GM12864 (cell line): ENCODE measurements at regions not wholly inside any gene's neighbourhood (a gene's known extent, or its start where the extent isn't known, plus 50 kb on each side); places are given as distances from the start of the nearest gene placed in this dataset.

Experiments
- DNase-seq: peaks from one replicate; pipeline ENCODE4 v3.0.0-alpha.2; 2011; ENCODE audit warnings: low read depth
- H3K4me3 ChIP-seq: 2 replicates; pipeline ENCODE4 v1.5.1; 2011; ENCODE audit warnings: mild to moderate bottlenecking, low read depth, low read length, control low read depth
- CTCF ChIP-seq: IDR thresholded peaks from 2 replicates; pipeline ENCODE4 v1.5.1; 2011; ENCODE audit warnings: low read depth, mild to moderate bottlenecking, moderate library complexity, low read length, control low read depth, inconsistent platforms; ENCODE audit errors: missing control alignments

GRCh38 chr3:80023010-80023409 lies 255.2 kb upstream of the ROBO1 start:
- H3K4me3 ChIP-seq: no peak overlapping the region
- no peak for DNase-seq
- no peak for TF ChIP-seq CTCF

GRCh38 chr3:80018375-80018774 lies 250.6 kb upstream of the ROBO1 start:
- H3K4me3 ChIP-seq: no peak overlapping the region
- TF ChIP-seq CTCF: no peak
- no peak for DNase-seq

- DNase-seq: no peak
- no peak overlapping the region for H3K4me3 ChIP-seq
- no peak for TF ChIP-seq CTCF
These were observed 249.6 kb upstream of the ROBO1 start for GRCh38 chr3:80017369-80017768.

- DNase-seq: no peak
These were observed 246.8 kb upstream of the ROBO1 start for GRCh38 chr3:80014576-80014975.

GRCh38 chr3:80010021-80010571 lies 242.3 kb upstream of the ROBO1 start:
- DNase-seq: no peak
- no peak for TF ChIP-seq CTCF
- H3K4me3 ChIP-seq: no peak overlapping the region

More at GRCh38 chr3:80014576-80014975, 246.8 kb upstream of the ROBO1 start:
- TF ChIP-seq CTCF: no peak
- no peak overlapping the region for H3K4me3 ChIP-seq

GRCh38 chr3:80007522-80007921 lies 239.7 kb upstream of the ROBO1 start:
- TF ChIP-seq CTCF: no peak
- no peak overlapping the region for H3K4me3 ChIP-seq
- DNase-seq: no peak

GRCh38 chr3:80006315-80006714 lies 238.5 kb upstream of the ROBO1 start:
- no peak for DNase-seq
- H3K4me3 ChIP-seq: no peak overlapping the region
- TF ChIP-seq CTCF: no peak
